Muscle layer of colon (tissue), 2 donors: ENCODE measurements at regions not wholly inside any gene's neighbourhood (a gene's known extent, or its start where the extent isn't known, plus 50 kb on each side); places are given as distances from the start of the nearest gene placed in this dataset.
"Not testable (repeated sequence)": the region's sequence is repeated elsewhere in the genome, so short reads cannot be mapped to it uniquely, and the experiment has no call there.

Experiments
- H3K27ac ChIP-seq: one replicate; pipeline ENCODE4 v1.7.0; 2013; ENCODE audit warnings: low read depth, mild to moderate bottlenecking, low read length, moderate library complexity
- H3K27me3 ChIP-seq, 2 donors: one replicate each; pipeline ENCODE4 v1.7.0; 2013; ENCODE audit warnings: low read length in 2 of 2, mild to moderate bottlenecking in 2 of 2; ENCODE audit not compliant: insufficient read depth in 2 of 2, control insufficient read depth in 1 of 2
- H3K36me3 ChIP-seq: one replicate; pipeline ENCODE4 v1.7.0; 2013; ENCODE audit warnings: mild to moderate bottlenecking, low read length; ENCODE audit not compliant: insufficient read depth
- H3K4me1 ChIP-seq: one replicate; pipeline ENCODE4 v1.7.0; 2013; ENCODE audit warnings: mild to moderate bottlenecking, low read length; ENCODE audit not compliant: insufficient read depth
- H3K4me3 ChIP-seq, 2 donors: one replicate each; pipeline ENCODE4 v1.7.0; 2013; ENCODE audit warnings: low read length in 2 of 2, low read depth in 1 of 2, mild to moderate bottlenecking in 1 of 2, moderate library complexity in 1 of 2
- H3K9ac ChIP-seq: one replicate; pipeline ENCODE4 v1.7.0; 2013; ENCODE audit warnings: low read length
- H3K9me3 ChIP-seq: one replicate; pipeline ENCODE4 v1.7.0; 2013; ENCODE audit warnings: mild to moderate bottlenecking, low read length
- donor health status: abdominal sarcoma.
- donor health status: Adenocarcinoma of cecum.

GRCh38 chr3:159258934-159259333, 457.1 kb downstream of the MFSD1 start:
- Histone ChIP-seq H3K27ac (no peak overlapping the region), H3K9me3 (no peaks in the 10 kb centered on the region), H3K27me3 (no peaks in the 10 kb centered on the region), H3K9ac (no peak overlapping the region), H3K36me3 (no peaks in the 10 kb centered on the region), H3K4me1 (no peaks in the 10 kb centered on the region), H3K4me3 (no peak overlapping the region)

- H3K27ac ChIP-seq: no peak overlapping the region
- H3K4me3 ChIP-seq: no peak overlapping the region
- no peaks in the 10 kb centered on the region for H3K9me3 ChIP-seq
- no peaks in the 10 kb centered on the region for H3K27me3 ChIP-seq
- no peak overlapping the region for H3K9ac ChIP-seq
- no peaks in the 10 kb centered on the region for H3K4me1 ChIP-seq
- no peaks in the 10 kb centered on the region for H3K36me3 ChIP-seq
These were observed 458.3 kb downstream of the MFSD1 start for GRCh38 chr3:159260049-159260662.

- H3K27me3 ChIP-seq, H3K27ac ChIP-seq, H3K4me3 ChIP-seq, H3K36me3 ChIP-seq, H3K4me1 ChIP-seq, H3K9ac ChIP-seq, H3K9me3 ChIP-seq: not testable (repeated sequence)
These were observed 459.5 kb downstream of the MFSD1 start for GRCh38 chr3:159261333-159261732.

- no peaks in the 10 kb centered on the region for H3K4me1 ChIP-seq
- H3K9ac ChIP-seq: no peak overlapping the region
- H3K27me3 ChIP-seq: no peaks in the 10 kb centered on the region
- H3K36me3 ChIP-seq: no peaks in the 10 kb centered on the region
- no peak overlapping the region for H3K27ac ChIP-seq
- no peaks in the 10 kb centered on the region for H3K9me3 ChIP-seq
- no peak overlapping the region for H3K4me3 ChIP-seq
These were observed 462.1 kb downstream of the MFSD1 start for GRCh38 chr3:159263750-159264553.

GRCh38 chr3:159265705-159266104, 463.9 kb downstream of the MFSD1 start:
- no peaks in the 10 kb centered on the region for H3K27me3 ChIP-seq
- H3K9ac ChIP-seq: no peak overlapping the region
- H3K4me1 ChIP-seq: no peaks in the 10 kb centered on the region
- no peaks in the 10 kb centered on the region for H3K36me3 ChIP-seq
- H3K9me3 ChIP-seq: no peaks in the 10 kb centered on the region
- no peak overlapping the region for H3K4me3 ChIP-seq
- H3K27ac ChIP-seq: no peak overlapping the region

- Histone ChIP-seq H3K9ac (no peak overlapping the region), H3K36me3 (no peaks in the 10 kb centered on the region), H3K4me1 (no peaks in the 10 kb centered on the region), H3K4me3 (no peak overlapping the region), H3K27me3 (no peaks in the 10 kb centered on the region), H3K27ac (no peak overlapping the region), H3K9me3 (no peaks in the 10 kb centered on the region)
These were observed 464.9 kb downstream of the MFSD1 start for GRCh38 chr3:159266779-159267178.

GRCh38 chr3:159271799-159272512, 470.1 kb downstream of the MFSD1 start:
- Histone ChIP-seq H3K36me3 (no peaks in the 10 kb centered on the region), H3K9ac (no peak overlapping the region), H3K9me3 (no peaks in the 10 kb centered on the region), H3K27ac (no peak overlapping the region), H3K4me3 (no peak overlapping the region), H3K27me3 (no peaks in the 10 kb centered on the region), H3K4me1 (no peaks in the 10 kb centered on the region)

- no peaks in the 10 kb centered on the region for H3K27me3 ChIP-seq
- H3K9ac ChIP-seq: no peak overlapping the region
- H3K36me3 ChIP-seq: no peaks in the 10 kb centered on the region
- H3K9me3 ChIP-seq: no peaks in the 10 kb centered on the region
- no peaks in the 10 kb centered on the region for H3K4me1 ChIP-seq
- H3K4me3 ChIP-seq: no peak overlapping the region
- H3K27ac ChIP-seq: no peak overlapping the region
These were observed 471.2 kb downstream of the MFSD1 start for GRCh38 chr3:159273070-159273469.

- H3K36me3 ChIP-seq: no peaks in the 10 kb centered on the region
- H3K4me3 ChIP-seq: no peak overlapping the region
- no peaks in the 10 kb centered on the region for H3K27me3 ChIP-seq
- no peaks in the 10 kb centered on the region for H3K9me3 ChIP-seq
- no peak overlapping the region for H3K27ac ChIP-seq
- no peak overlapping the region for H3K9ac ChIP-seq
- H3K4me1 ChIP-seq: no peaks in the 10 kb centered on the region
These were observed 471.8 kb downstream of the MFSD1 start for GRCh38 chr3:159273608-159274007.

- no peaks in the 10 kb centered on the region for H3K27me3 ChIP-seq
- no peaks in the 10 kb centered on the region for H3K36me3 ChIP-seq
- no peak overlapping the region for H3K27ac ChIP-seq
- H3K9me3 ChIP-seq: no peaks in the 10 kb centered on the region
- no peak overlapping the region for H3K9ac ChIP-seq
- no peak overlapping the region for H3K4me3 ChIP-seq
- no peaks in the 10 kb centered on the region for H3K4me1 ChIP-seq
These were observed 473.9 kb downstream of the MFSD1 start for GRCh38 chr3:159275741-159276140.

GRCh38 chr3:159277814-159278213, 476.0 kb downstream of the MFSD1 start:
- Histone ChIP-seq H3K4me3 (no peak overlapping the region), H3K9me3 (no peaks in the 10 kb centered on the region), H3K9ac (no peak overlapping the region), H3K4me1 (no peaks in the 10 kb centered on the region), H3K27me3 (no peaks in the 10 kb centered on the region), H3K36me3 (no peaks in the 10 kb centered on the region), H3K27ac (no peak overlapping the region)
